Prostate gland (tissue), 2 donors: ENCODE measurements at regions not wholly inside any gene's neighbourhood (a gene's known extent, or its start where the extent isn't known, plus 50 kb on each side); places are given as distances from the start of the nearest gene placed in this dataset.

Experiments
- DNase-seq: peaks from one replicate; pipeline ENCODE4 v3.0.0-alpha.2; 2019; ENCODE audit warnings: low spot score
- H3K27ac ChIP-seq, 2 donors: fragments of 200-600 bp; sonication (generic); 2 replicates each; pipeline ENCODE4 v1.5.1; 2017 to 2019
- H3K27me3 ChIP-seq: fragments of 200-600 bp; sonication (generic); replicated peaks from 2 replicates; pipeline ENCODE4 v1.5.1; 2019; ENCODE audit not compliant: insufficient read depth
- H3K36me3 ChIP-seq, 2 donors: fragments of 200-600 bp; sonication (generic); 1 replicate in 1 of 2; 2 replicates in 1 of 2; pipeline versions ENCODE4 v1.5.1 to v1.8.1; 2017 to 2019
- H3K4me1 ChIP-seq: fragments of 200-600 bp; sonication (generic); replicated peaks from 2 replicates; pipeline ENCODE4 v1.5.1; 2019
- H3K4me3 ChIP-seq, 2 donors: fragments of 200-600 bp; sonication (generic); 2 replicates each; pipeline ENCODE4 v1.5.1; 2017 to 2019
- H3K9me3 ChIP-seq: fragments of 200-600 bp; sonication (generic); 2 replicates; pipeline ENCODE4 v1.5.1; 2017
- CTCF ChIP-seq, 4 experiments: fragments of 200-600 bp in 2 of 4; fragments of 450-650 bp in 2 of 4; sonication (generic) in 2 of 4; IDR thresholded peaks; 1 replicate in 3 of 4; 2 replicates in 1 of 4; pipeline ENCODE4 v1.5.1; 2016 to 2019; ENCODE audit warnings: antibody characterized with exemption in 4 of 4, mild to moderate bottlenecking in 2 of 4, moderate library complexity in 2 of 4
- POLR2A ChIP-seq: fragments of 450-650 bp; IDR thresholded peaks from one replicate; pipeline ENCODE4 v1.6.1; 2016; ENCODE audit warnings: antibody characterized with exemption, mild to moderate bottlenecking
- POLR2AphosphoS5 ChIP-seq: sonication (generic); formaldehyde crosslinking; IDR thresholded peaks from one replicate; pipeline ENCODE4 v1.6.1; 2017; ENCODE audit warnings: antibody characterized with exemption
- WGBS: methylation state at CpG from one replicate; pipeline ENCODE4 v1.1.5; 2018; 5-methylcytosine and 5-hydroxymethylcytosine counted together
- intact Hi-C: fragments of 100-400 bp; cut with DNase I; formaldehyde crosslinking; loops from one replicate; pipeline ENCODE4 v1.14.2; 2022

GRCh38 chr6:121896363-121896762, 460.9 kb downstream of the GJA1 start:
- Histone ChIP-seq H3K27ac (no peak overlapping the region), H3K36me3 (no peaks in the 10 kb centered on the region), H3K27me3 (no peaks in the 10 kb centered on the region), H3K4me1 (no peaks in the 10 kb centered on the region), H3K4me3 (no peak overlapping the region), H3K9me3 (no peaks in the 10 kb centered on the region)
- intact Hi-C loops: no loop called here
- DNase-seq: no peak
- TF ChIP-seq POLR2AphosphoS5: no peak
- no peak for TF ChIP-seq POLR2A
- 24% methylated on average over 1 of the region's 1 CpG for WGBS

GRCh38 chr6:121896771-121897170, 461.3 kb downstream of the GJA1 start:
- TF ChIP-seq POLR2AphosphoS5 (peak; percentile 42), CTCF (IDR thresholded peaks at IDR 0.05) (no peak)
- Histone ChIP-seq H3K27ac (no peak overlapping the region), H3K36me3 (no peaks in the 10 kb centered on the region), H3K9me3 (no peaks in the 10 kb centered on the region), H3K27me3 (no peaks in the 10 kb centered on the region), H3K4me1 (no peaks in the 10 kb centered on the region), H3K4me3 (no peak overlapping the region)
- WGBS: 44% methylated on average over 3 of the region's 3 CpGs
- no peak for DNase-seq
- intact Hi-C loops: no loop called here

- TF ChIP-seq POLR2AphosphoS5: peak; percentile 37
- no peak for TF ChIP-seq POLR2A
- TF ChIP-seq CTCF (IDR thresholded peaks at IDR 0.05): no peak
- Histone ChIP-seq H3K4me1 (no peaks in the 10 kb centered on the region), H3K36me3 (no peaks in the 10 kb centered on the region), H3K27me3 (no peaks in the 10 kb centered on the region), H3K9me3 (no peaks in the 10 kb centered on the region), H3K27ac (no peak overlapping the region), H3K4me3 (no peak overlapping the region)
- no peak for DNase-seq
- intact Hi-C loops: no loop called here
- 64% methylated on average over 1 of the region's 1 CpG for WGBS
Observed at GRCh38 chr6:121897337-121897760, 461.9 kb downstream of the GJA1 start.

GRCh38 chr6:121901432-121901831, 466.0 kb downstream of the GJA1 start:
- H3K4me1 ChIP-seq: no peaks in the 10 kb centered on the region
- TF ChIP-seq POLR2A: no peak
- TF ChIP-seq POLR2AphosphoS5: no peak
- TF ChIP-seq CTCF (IDR thresholded peaks at IDR 0.05): no peak
- H3K4me3 ChIP-seq: no peak overlapping the region
- H3K27ac ChIP-seq: no peak overlapping the region
- no peaks in the 10 kb centered on the region for H3K36me3 ChIP-seq
- H3K9me3 ChIP-seq: no peaks in the 10 kb centered on the region
- intact Hi-C loops: no loop called here
- no peaks in the 10 kb centered on the region for H3K27me3 ChIP-seq
- no peak for DNase-seq

GRCh38 chr6:121904559-121904958, 469.1 kb downstream of the GJA1 start:
- Histone ChIP-seq H3K4me3 (no peak overlapping the region), H3K27ac (no peak overlapping the region), H3K27me3 (no peaks in the 10 kb centered on the region), H3K9me3 (no peaks in the 10 kb centered on the region), H3K4me1 (no peaks in the 10 kb centered on the region), H3K36me3 (no peaks in the 10 kb centered on the region)
- 25% methylated on average over 4 of the region's 4 CpGs for WGBS
- DNase-seq: no peak
- TF ChIP-seq CTCF (IDR thresholded peaks at IDR 0.05): no peak
- no peak for TF ChIP-seq POLR2A
- TF ChIP-seq POLR2AphosphoS5: no peak
- intact Hi-C loops: no loop called here
